Cardiac muscle cell (in vitro differentiated cells and primary cell): ENCODE measurements at regions not wholly inside any gene's neighbourhood (a gene's known extent, or its start where the extent isn't known, plus 50 kb on each side); places are given as distances from the start of the nearest gene placed in this dataset.

Experiments used
- DNase-seq, 2 donors: peaks; one replicate each; pipeline versions ENCODE4 v3.0.0 to v3.0.0-alpha.2; 2010 to 2017; ENCODE audit warnings: low read depth in 1 of 2, low spot score in 1 of 2
- H3K27ac ChIP-seq: fragments of 200-600 bp; sonication (generic); 2 replicates; pipeline ENCODE4 v1.5.1; 2016
- H3K27me3 ChIP-seq: fragments of 200-600 bp; sonication (generic); 2 replicates; pipeline ENCODE4 v1.6.0; 2016; ENCODE audit warnings: control low read depth
- H3K36me3 ChIP-seq: fragments of 200-600 bp; sonication (generic); 2 replicates; pipeline ENCODE4 v1.5.1; 2016; ENCODE audit warnings: control low read depth
- H3K4me1 ChIP-seq: fragments of 200-600 bp; sonication (generic); 2 replicates; pipeline ENCODE4 v1.8.1; 2017; ENCODE audit warnings: low read depth, mild to moderate bottlenecking, mixed run types
- H3K4me3 ChIP-seq: fragments of 200-600 bp; sonication (generic); 2 replicates; pipeline ENCODE4 v1.5.1; 2016; ENCODE audit warnings: mild to moderate bottlenecking
- H3K9me3 ChIP-seq: fragments of 200-600 bp; sonication (generic); 2 replicates; pipeline ENCODE4 v1.5.1; 2017; ENCODE audit warnings: low read depth, mild to moderate bottlenecking, control low read depth
- CTCF ChIP-seq: IDR thresholded peaks from 2 replicates; pipeline ENCODE4 v1.5.1; 2012; ENCODE audit warnings: low read depth, mild to moderate bottlenecking, low read length

DNA sequence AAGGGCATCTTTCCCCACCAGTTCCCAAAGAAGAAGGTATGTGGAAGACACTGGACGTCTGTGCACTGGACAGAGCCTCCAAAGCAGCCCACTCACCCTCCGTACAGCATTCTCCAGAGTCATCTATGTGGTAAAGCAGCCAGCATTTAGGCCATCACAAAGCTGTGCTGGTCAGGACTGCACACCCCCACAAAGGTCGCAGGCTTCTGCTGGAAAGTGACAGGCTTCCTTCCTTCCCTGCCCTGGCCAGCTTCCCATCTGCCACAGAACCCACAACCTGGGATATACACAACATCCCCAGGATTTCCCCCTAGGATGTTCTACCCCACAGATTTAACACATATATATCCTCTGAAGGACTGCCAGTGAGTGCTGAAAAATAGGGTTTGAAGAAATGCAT is 64.6 kb upstream of the GALNT15 start:
- Histone ChIP-seq H3K27me3 (no peaks in the 10 kb centered on the region), H3K4me1 (no peaks in the 10 kb centered on the region), H3K9me3 (no peaks in the 10 kb centered on the region), H3K36me3 (no peaks in the 10 kb centered on the region), H3K4me3 (no peak overlapping the region), H3K27ac (no peak overlapping the region)
- no peak for TF ChIP-seq CTCF
- no peak for DNase-seq

DNA sequence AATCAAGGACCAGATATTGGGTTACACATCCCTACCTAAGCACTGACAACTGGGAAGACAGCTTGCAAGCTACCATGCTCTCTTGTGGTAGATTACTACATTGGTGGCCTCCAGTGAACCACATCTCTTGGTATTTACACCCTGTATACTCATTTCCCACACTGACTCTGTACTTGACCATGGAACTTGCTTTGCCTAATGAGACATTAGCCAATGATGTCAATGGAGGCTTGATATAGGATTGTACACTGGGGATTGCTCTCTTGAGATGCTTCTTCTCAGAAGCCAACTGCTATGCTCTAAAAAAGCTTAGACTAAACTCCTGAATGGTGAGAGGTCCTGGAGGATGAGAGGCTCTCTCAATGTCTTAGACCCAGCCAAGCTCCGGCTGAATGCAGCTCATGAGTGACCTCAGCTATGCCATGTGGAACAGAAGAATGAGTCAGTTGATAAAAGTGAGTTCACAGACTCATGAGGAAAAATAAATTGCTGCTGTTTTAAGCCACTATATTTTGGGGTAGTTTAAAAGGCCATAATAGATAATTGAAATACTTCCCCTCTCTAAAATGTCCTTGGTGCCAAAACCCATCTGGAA is 61.5 kb upstream of the GALNT15 start:
- Histone ChIP-seq H3K27ac (no peak overlapping the region), H3K9me3 (no peaks in the 10 kb centered on the region)
- DNase-seq: peak in 1 of 2 donors; percentile 66

GRCh38 chr3:16113704-16114103 is 60.8 kb upstream of the GALNT15 start:
- TF ChIP-seq CTCF: no peak
- no peaks in the 10 kb centered on the region for H3K9me3 ChIP-seq
- no peaks in the 10 kb centered on the region for H3K4me1 ChIP-seq
- H3K4me3 ChIP-seq: no peak overlapping the region
- no peak overlapping the region for H3K27ac ChIP-seq
- no peaks in the 10 kb centered on the region for H3K36me3 ChIP-seq
- no peak for DNase-seq
- H3K27me3 ChIP-seq: no peaks in the 10 kb centered on the region

More for the DNA sequence above, 61.5 kb upstream of the GALNT15 start:
- no peak for TF ChIP-seq CTCF
- Histone ChIP-seq H3K36me3 (no peaks in the 10 kb centered on the region), H3K4me1 (no peaks in the 10 kb centered on the region), H3K27me3 (no peaks in the 10 kb centered on the region), H3K4me3 (no peak overlapping the region)

DNA sequence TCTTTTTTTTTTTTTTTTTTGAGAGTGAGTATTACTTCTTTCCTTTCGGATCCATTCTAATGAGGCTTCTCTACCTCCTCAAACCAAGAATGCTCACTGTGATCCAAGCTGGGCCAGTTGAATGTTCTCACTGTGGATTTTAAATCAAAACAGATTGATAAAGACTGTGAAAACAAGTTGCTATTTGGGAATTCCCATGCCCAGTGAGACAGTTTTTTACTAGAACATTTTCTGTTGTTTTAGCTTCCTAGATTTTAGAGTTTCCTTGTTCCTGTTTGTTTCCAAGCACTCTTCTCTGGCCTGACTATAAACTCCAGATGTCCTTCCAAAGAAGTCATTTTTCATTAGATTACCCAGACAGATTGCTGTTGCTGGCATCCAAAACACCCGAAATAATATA is 60.1 kb upstream of the GALNT15 start:
- Histone ChIP-seq H3K27ac (no peak overlapping the region), H3K4me1 (no peaks in the 10 kb centered on the region), H3K36me3 (no peaks in the 10 kb centered on the region), H3K4me3 (no peak overlapping the region), H3K9me3 (no peaks in the 10 kb centered on the region), H3K27me3 (no peaks in the 10 kb centered on the region)
- DNase-seq: no peak
- TF ChIP-seq CTCF: no peak

GRCh38 chr3:16114930-16115329 is 59.5 kb upstream of the GALNT15 start:
- TF ChIP-seq CTCF: no peak
- Histone ChIP-seq H3K27ac (no peak overlapping the region), H3K27me3 (no peaks in the 10 kb centered on the region), H3K4me3 (no peak overlapping the region), H3K9me3 (no peaks in the 10 kb centered on the region), H3K4me1 (no peaks in the 10 kb centered on the region), H3K36me3 (no peaks in the 10 kb centered on the region)
- DNase-seq: no peak

DNA sequence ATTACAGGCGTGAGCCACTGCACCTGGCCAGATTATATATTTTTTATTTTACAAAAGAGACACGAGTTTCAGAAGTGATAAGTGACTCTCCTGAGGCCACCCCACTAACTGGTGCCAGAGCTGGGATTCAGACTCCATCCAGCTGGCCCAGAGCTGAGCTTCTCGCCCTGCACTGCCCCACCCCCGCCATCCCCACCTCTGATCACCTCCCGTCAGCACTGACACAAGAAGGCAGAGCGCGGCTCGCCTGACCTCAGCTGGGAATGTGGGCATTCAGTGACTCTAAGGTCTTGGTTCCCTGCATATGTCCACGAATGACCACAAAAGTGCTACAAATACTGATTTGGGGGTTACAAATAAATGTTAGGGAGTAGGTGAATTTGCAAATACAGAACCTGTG is 56.1 kb upstream of the GALNT15 start:
- no peaks in the 10 kb centered on the region for H3K9me3 ChIP-seq
- TF ChIP-seq CTCF: no peak
- no peak overlapping the region for H3K4me3 ChIP-seq
- DNase-seq: no peak
- peaks cover 3% of the 10 kb centered on the region for H3K4me1 ChIP-seq
- H3K27ac ChIP-seq: no peak overlapping the region
- H3K36me3 ChIP-seq: no peaks in the 10 kb centered on the region
- H3K27me3 ChIP-seq: no peaks in the 10 kb centered on the region
